Heart left ventricle (tissue), 13 donors: ENCODE measurements at regions not wholly inside any gene's neighbourhood (a gene's known extent, or its start where the extent isn't known, plus 50 kb on each side); places are given as distances from the start of the nearest gene placed in this dataset.

Experiments
- POLR2A ChIP-seq, 2 donors: fragments of 450-650 bp; IDR thresholded peaks; one replicate each; pipeline ENCODE4 v1.6.1; 2017; ENCODE audit warnings: antibody characterized with exemption in 2 of 2, mild to moderate bottlenecking in 2 of 2, moderate library complexity in 2 of 2
- TF ChIP-seq, protein P1 (sequence below), 12 donors: fragments of 200-600 bp; sonication (generic) in 4 of 12; IDR thresholded peaks; one replicate each; pipeline versions ENCODE4 v1.5.0 to v1.8.0; 2018 to 2022; ENCODE audit warnings: antibody characterized with exemption in 12 of 12, mild to moderate bottlenecking in 5 of 12
- donor health status: ischemic (EF 13 %, LVEDD 7.1; RV severe dilation, severe dysfunction).
- donor health status: DM: no; HTN: yes; CAD: no.
- donor health status: DM: no; HTN: no; CAD: no.
- donor health status: ischemic (EF 25% LVEDD 6.9; RV normal size, moderate dysfunction).
- donor health status: ischemic (EF 25% LVEDD 5.7; RV mildly dilated, moderate dysfunction).
- donor health status: ischemic (EF 35%, LVEDD 5.7; RV mildly dilated, moderate dysfunction).
- donor health status: nonischemic (EF 11% LVEDD 7.7; RV severe dilation, severe dysfunction).
- donor health status: DM: yes; HTN: yes; CAD: no.
- donor health status: PGD.
- donor health status: ischemic (EF 29% LVEDD 5.4; RV normal size, mild dysfunction).
- donor health status: nonischemic (EF 23%, LVEDD 6.1; RV moderate dilation, normal function).

DNA sequence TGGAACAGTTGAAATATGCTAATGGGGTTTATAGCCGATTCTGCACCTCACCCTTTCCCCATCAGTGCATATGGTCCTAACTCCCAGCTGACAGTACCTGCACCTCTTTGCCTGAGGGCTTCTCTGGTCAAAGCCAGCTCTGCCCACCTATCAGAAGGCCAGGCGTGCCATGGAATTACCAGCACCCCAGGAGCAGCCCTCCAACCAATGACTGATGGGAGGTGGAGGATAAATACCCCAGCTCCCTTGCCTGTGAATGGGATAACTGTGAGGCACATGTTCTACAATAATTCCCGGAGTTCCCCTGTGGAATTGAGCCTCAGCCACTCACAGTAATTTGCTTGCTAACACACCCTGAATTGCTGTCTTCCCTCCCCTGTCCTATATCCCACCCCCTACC is 572.0 kb downstream of the BCOR start:
- TF ChIP-seq, protein P1, sequence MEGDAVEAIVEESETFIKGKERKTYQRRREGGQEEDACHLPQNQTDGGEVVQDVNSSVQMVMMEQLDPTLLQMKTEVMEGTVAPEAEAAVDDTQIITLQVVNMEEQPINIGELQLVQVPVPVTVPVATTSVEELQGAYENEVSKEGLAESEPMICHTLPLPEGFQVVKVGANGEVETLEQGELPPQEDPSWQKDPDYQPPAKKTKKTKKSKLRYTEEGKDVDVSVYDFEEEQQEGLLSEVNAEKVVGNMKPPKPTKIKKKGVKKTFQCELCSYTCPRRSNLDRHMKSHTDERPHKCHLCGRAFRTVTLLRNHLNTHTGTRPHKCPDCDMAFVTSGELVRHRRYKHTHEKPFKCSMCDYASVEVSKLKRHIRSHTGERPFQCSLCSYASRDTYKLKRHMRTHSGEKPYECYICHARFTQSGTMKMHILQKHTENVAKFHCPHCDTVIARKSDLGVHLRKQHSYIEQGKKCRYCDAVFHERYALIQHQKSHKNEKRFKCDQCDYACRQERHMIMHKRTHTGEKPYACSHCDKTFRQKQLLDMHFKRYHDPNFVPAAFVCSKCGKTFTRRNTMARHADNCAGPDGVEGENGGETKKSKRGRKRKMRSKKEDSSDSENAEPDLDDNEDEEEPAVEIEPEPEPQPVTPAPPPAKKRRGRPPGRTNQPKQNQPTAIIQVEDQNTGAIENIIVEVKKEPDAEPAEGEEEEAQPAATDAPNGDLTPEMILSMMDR (IDR thresholded peaks at IDR 0.05): no peak
- no peak for TF ChIP-seq POLR2A (IDR thresholded peaks at IDR 0.05)
